ENCODE measurements at regions not wholly inside any gene's neighbourhood (a gene's known extent, or its start where the extent isn't known, plus 50 kb on each side); places are given as distances from the start of the nearest gene placed in this dataset.
A peak's percentile ranks its signal among the peaks of the same experiment; 100 is the strongest.

DNA sequence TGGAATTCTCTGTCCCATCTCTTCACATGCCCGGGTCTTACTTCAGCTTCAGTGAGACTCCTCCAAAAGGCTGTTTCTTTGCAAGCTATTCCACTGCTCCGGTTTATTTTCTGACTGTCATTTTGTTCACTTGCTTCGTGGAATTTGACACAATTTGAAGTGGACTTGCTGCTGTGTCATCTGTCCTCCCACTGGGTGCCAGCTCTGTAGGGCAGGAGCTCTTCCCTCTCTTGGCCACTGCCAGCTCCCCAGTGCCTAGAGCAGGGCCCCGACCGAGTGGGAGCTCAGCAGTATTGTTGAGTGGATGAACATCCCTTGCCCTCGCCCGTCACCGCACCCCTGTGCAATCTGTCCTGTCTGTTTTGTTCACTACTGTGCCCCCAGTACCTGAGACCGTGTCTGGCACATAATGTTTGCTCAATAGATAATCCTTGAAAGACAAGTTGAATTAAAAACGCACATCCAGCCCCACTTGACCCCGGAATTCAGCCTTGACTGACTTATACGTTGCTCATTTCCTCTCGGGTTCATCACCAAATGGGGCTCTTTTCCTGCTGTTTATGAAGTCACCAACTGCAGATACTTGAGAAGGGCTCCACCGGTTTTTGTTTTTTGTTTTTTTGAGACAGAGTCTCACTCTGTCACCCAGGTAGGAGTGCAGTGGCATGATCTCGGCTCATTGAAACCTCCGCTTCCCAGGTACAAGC lies 170.3 kb upstream of the KCNG1 start:
- DNase-seq (ENCODE audit: low spot score in 2 of 2): no peak
- H3K4me3 ChIP-seq: no peak overlapping the region
- H3K9me3 ChIP-seq: no peaks in the 10 kb centered on the region
- H3K4me1 ChIP-seq: no peaks in the 10 kb centered on the region
- in situ Hi-C loops (cut with MboI; ENCODE audit: low sequenced_read_pairs): no loop called here
- H3K27me3 ChIP-seq (ENCODE audit: low read depth): peaks cover 3% of the 10 kb centered on the region; the same call in 1 of the 2 replicates
- H3K36me3 ChIP-seq (replicated peaks): no peaks in the 10 kb centered on the region

DNA sequence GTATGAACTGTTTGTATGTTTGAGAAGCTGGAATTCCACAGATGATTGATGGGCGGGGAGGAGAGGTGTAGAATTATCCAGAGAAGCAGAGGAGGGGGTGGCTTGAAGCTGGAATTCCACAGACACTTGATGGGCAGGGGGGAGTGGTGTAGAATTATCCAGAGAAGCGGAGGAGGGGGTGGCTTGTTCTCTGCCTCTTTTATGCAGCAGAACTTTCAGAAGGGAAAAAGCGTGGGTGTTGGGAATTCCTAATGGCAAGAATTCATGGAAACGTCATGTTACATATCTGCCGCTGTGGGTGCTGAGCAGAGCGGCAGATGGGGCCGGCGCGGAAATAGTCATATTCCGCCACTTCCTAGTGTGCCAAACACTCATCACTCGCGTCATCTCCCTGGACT lies 167.9 kb upstream of the KCNG1 start:
- Histone ChIP-seq H3K4me3 (no peak overlapping the region), H3K27me3 (ENCODE audit: low read depth) (peaks cover 3% of the 10 kb centered on the region; the same call in 1 of the 2 replicates), H3K4me1 (no peaks in the 10 kb centered on the region), H3K9me3 (no peaks in the 10 kb centered on the region), H3K36me3 (replicated peaks) (no peaks in the 10 kb centered on the region)
- in situ Hi-C loops (cut with MboI; ENCODE audit: low sequenced_read_pairs): no loop called here
- no peak for DNase-seq (ENCODE audit: low spot score in 2 of 2)

DNA sequence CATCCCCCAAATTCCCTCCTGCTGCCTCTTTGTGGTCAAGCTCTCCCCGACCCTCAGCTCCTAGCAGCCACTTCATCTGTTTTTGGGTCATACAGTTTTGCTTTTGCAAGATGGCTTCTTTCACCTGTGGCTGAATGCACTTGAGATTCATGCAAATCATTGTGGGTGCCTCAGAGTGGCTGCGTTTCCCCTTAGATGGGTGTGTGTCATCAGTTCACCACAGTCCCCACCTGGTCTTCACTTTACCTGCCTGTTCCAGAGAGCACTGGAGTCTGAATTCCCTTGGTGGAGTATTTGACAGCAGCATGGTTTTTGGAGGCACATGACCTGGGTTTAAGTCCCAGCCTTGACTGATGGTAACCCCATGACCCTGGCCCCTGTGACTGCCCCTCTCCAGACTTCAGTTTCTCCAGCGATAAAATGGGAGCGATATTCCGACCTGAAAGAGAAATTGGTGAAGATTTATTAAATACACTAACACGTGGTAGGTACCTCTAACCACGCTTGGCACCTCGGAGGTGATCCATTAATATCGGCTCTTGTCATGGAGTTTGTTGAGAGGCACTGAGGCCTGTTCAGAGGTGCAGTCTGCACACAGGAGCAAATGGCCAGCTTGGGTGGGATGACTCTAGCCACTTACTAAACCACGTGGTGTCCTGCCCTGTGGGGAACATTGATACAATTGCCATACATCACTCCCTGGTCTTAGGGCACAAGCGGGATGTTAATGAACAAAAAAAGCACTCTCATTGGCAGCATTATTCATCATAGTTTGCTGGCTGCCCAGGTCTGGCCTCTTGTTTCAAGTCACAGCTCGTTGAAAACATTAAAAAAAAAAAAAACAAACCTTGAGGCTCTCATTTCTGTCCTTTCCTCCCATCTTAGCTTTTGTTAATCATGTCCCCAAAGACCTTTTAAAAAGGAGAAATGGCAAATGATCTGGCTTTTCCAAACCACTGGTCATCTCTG lies 167.2 kb upstream of the KCNG1 start:
- no peak for DNase-seq (ENCODE audit: low spot score in 2 of 2)
- H3K4me1 ChIP-seq: no peaks in the 10 kb centered on the region
- H3K27me3 ChIP-seq (ENCODE audit: low read depth): no peaks in the 10 kb centered on the region
- H3K9me3 ChIP-seq: no peaks in the 10 kb centered on the region
- H3K36me3 ChIP-seq (replicated peaks): no peaks in the 10 kb centered on the region
- H3K4me3 ChIP-seq: no peak overlapping the region
- in situ Hi-C loops (cut with MboI; ENCODE audit: low sequenced_read_pairs): no loop called here

- H3K9me3 ChIP-seq: no peaks in the 10 kb centered on the region
- H3K4me1 ChIP-seq: no peaks in the 10 kb centered on the region
- no peaks in the 10 kb centered on the region for H3K36me3 ChIP-seq (replicated peaks)
- in situ Hi-C loops (cut with MboI; ENCODE audit: low sequenced_read_pairs): no loop called here
- no peak overlapping the region for H3K4me3 ChIP-seq
- H3K27me3 ChIP-seq (ENCODE audit: low read depth): no peaks in the 10 kb centered on the region
- DNase-seq (ENCODE audit: low spot score in 2 of 2): no peak
Measured at GRCh38 chr20:51188941-51189340, 166.0 kb upstream of the KCNG1 start.

DNA sequence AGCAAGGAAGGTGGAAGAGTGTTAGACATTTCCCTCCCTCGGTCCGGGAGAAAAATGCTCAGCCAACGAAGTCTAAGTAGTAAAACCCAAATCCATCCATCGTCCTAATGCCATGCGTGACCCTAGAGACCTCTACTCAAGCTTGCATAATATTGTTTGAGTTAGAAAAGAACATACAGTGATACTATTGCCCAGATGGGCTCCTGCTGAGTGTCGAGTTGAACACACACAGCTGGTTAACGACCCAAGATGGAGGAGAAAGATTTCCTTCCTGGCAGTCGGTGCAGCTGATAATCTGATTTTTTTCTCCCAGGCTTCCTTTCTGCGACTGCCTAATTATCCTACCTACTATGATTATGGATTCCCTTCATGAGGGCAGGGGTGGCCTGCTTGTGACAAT lies 164.4 kb upstream of the KCNG1 start:
- DNase-seq (ENCODE audit: low spot score in 2 of 2): no peak

DNA sequence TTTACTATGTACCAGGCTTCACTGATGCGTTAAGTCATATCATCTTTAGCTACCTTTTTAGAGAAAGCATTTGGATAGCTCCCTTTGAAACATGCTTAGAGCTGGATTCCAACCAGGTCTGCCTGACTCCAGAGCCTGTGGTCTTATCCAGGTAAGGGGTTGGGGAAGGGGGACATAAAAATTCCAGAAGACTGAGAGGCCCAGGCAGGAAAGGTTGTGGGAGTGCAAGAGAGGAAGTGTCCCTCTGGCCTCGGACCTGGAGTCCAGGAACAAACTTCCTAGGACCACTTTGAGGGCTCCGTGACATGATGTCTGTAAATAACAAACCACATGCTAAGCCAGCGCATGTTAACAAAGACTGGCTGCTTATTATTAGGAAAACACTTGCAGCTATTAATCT lies 163.0 kb upstream of the KCNG1 start:
- in situ Hi-C loops (cut with MboI; ENCODE audit: low sequenced_read_pairs): no loop called here
- Histone ChIP-seq H3K4me1 (no peaks in the 10 kb centered on the region), H3K27me3 (ENCODE audit: low read depth) (peaks cover 10% of the 10 kb centered on the region; the same call in 1 of the 2 replicates), H3K36me3 (replicated peaks) (no peaks in the 10 kb centered on the region), H3K4me3 (no peak overlapping the region), H3K9me3 (no peaks in the 10 kb centered on the region)
- DNase-seq (ENCODE audit: low spot score in 2 of 2): no peak

More for the DNA sequence above, 164.4 kb upstream of the KCNG1 start:
- no peaks in the 10 kb centered on the region for H3K36me3 ChIP-seq (replicated peaks)
- no peak overlapping the region for H3K4me3 ChIP-seq
- H3K27me3 ChIP-seq (ENCODE audit: low read depth): no peaks in the 10 kb centered on the region
- no peaks in the 10 kb centered on the region for H3K9me3 ChIP-seq
- in situ Hi-C loops (cut with MboI; ENCODE audit: low sequenced_read_pairs): no loop called here
- no peaks in the 10 kb centered on the region for H3K4me1 ChIP-seq

DNA sequence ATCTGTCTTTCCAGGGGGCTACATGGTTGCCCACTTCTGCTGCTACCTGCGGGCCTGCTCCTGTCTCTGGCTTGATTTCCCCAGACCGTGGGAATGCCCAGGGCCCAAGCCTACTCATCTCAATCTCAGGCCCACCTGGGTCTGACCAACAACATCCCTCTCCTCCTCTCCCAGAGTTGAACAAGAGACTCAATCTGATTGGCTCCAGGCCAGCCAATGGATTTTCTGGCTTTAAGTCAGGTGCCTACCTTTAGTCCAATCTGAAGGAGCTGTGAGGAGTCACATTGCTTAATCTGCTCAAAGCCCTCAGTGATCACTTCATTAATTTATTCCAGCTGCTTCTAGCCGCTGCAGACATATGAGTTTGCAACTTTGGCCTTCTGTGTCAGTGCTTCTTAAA lies 162.4 kb upstream of the KCNG1 start:
- no peaks in the 10 kb centered on the region for H3K9me3 ChIP-seq
- in situ Hi-C loops (cut with MboI; ENCODE audit: low sequenced_read_pairs): no loop called here
- H3K36me3 ChIP-seq (replicated peaks): no peaks in the 10 kb centered on the region
- H3K4me1 ChIP-seq: no peaks in the 10 kb centered on the region
- peaks cover 12% of the 10 kb centered on the region; the same call in 1 of the 2 replicates for H3K27me3 ChIP-seq (ENCODE audit: low read depth)
- peak in 1 of 2 experiments; percentile 12 for DNase-seq (ENCODE audit: low spot score in 2 of 2)
- no peak overlapping the region for H3K4me3 ChIP-seq

- Histone ChIP-seq H3K36me3 (replicated peaks) (no peaks in the 10 kb centered on the region), H3K4me3 (no peak overlapping the region), H3K27me3 (ENCODE audit: low read depth) (peaks cover 16% of the 10 kb centered on the region; the same call in 1 of the 2 replicates), H3K9me3 (no peaks in the 10 kb centered on the region), H3K4me1 (no peaks in the 10 kb centered on the region)
- in situ Hi-C loops (cut with MboI; ENCODE audit: low sequenced_read_pairs): no loop called here
- DNase-seq (ENCODE audit: low spot score in 2 of 2): no peak
Measured at GRCh38 chr20:51184289-51184688, 161.4 kb upstream of the KCNG1 start.

- in situ Hi-C loops (cut with MboI; ENCODE audit: low sequenced_read_pairs): no loop called here
- H3K27me3 ChIP-seq (ENCODE audit: low read depth): peaks cover 16% of the 10 kb centered on the region
- no peak for DNase-seq (ENCODE audit: low spot score in 2 of 2)
- H3K4me1 ChIP-seq: no peaks in the 10 kb centered on the region
- H3K9me3 ChIP-seq: no peaks in the 10 kb centered on the region
- H3K36me3 ChIP-seq (replicated peaks): no peaks in the 10 kb centered on the region
- no peak overlapping the region for H3K4me3 ChIP-seq
Measured at GRCh38 chr20:51183451-51183850, 160.5 kb upstream of the KCNG1 start.

DNA sequence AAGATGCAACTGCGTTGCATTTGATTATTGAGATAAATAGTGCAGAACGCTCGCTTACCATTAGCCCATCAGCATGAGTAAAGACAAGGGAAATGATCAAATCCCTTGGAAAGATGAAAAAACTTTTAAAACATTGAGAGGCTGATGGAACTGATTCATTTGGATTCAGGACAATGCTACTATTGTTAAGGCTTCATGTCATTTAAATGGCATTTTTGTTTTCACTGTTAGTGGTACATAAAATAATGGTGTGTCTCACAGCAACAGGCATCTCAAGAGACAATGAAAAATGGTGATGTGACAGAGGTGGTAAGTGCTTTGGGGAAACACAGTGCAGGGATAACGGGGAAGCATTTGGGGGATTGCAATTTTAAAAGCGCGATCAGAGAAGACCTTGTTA lies 159.7 kb upstream of the KCNG1 start:
- Histone ChIP-seq H3K9me3 (no peaks in the 10 kb centered on the region), H3K4me1 (no peaks in the 10 kb centered on the region), H3K36me3 (replicated peaks) (no peaks in the 10 kb centered on the region), H3K4me3 (no peak overlapping the region), H3K27me3 (ENCODE audit: low read depth) (peaks cover 16% of the 10 kb centered on the region)
- in situ Hi-C loops (cut with MboI; ENCODE audit: low sequenced_read_pairs): no loop called here
- DNase-seq (ENCODE audit: low spot score in 2 of 2): no peak

DNA sequence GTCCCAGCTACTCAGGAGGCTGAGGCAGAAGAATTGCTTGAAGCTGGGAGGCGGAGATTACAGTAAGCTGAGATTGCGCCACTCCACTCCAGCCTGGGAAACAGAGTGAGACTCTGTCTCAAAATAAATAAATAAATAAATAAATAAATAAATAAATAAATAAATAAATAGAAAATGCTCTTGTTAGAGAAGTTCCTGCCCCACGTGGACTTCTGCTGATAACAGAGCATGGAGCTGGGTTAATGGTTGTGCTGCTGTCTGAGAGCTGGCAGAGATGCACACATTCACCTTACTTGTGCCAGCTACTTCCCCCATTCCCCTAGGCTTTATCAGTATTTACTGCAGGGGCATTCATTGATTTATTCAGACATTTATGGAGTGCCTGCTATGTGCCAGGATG lies 155.2 kb upstream of the KCNG1 start:
- in situ Hi-C loops (cut with MboI; ENCODE audit: low sequenced_read_pairs): no loop called here

GRCh38 chr20:51176876-51177275 lies 154.0 kb upstream of the KCNG1 start:
- peaks cover 19% of the 10 kb centered on the region for H3K27me3 ChIP-seq (ENCODE audit: low read depth)
- H3K9me3 ChIP-seq: no peaks in the 10 kb centered on the region
- H3K36me3 ChIP-seq (replicated peaks): no peaks in the 10 kb centered on the region
- in situ Hi-C loops (cut with MboI; ENCODE audit: low sequenced_read_pairs): no loop called here
- H3K4me3 ChIP-seq: no peak overlapping the region
- no peaks in the 10 kb centered on the region for H3K4me1 ChIP-seq
- DNase-seq (ENCODE audit: low spot score in 2 of 2): no peak

More for the DNA sequence above, 155.2 kb upstream of the KCNG1 start:
- Histone ChIP-seq H3K36me3 (replicated peaks) (no peaks in the 10 kb centered on the region), H3K9me3 (no peaks in the 10 kb centered on the region), H3K27me3 (ENCODE audit: low read depth) (peaks cover 21% of the 10 kb centered on the region), H3K4me3 (no peak overlapping the region), H3K4me1 (no peaks in the 10 kb centered on the region)
- DNase-seq (ENCODE audit: low spot score in 2 of 2): no peak

DNA sequence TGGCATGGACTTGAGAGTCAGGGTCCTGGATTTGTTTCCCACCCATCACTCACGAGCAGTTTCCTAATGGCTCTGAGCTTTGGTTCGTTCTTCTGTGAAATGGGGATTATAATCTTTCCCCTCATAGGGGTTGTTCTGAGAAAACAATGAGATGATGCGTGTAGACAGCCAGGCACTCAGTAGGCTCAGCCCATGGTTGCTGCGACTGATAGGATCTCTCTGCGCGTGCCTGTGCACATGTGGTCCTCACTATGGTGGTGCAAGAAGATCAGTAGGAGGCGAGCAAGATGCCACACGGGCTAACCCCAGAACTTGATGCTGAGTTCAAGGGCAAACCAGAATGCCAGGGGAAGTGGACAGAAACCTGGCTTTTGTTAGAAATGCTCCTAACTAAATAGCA lies 153.5 kb upstream of the KCNG1 start:
- Histone ChIP-seq H3K36me3 (replicated peaks) (no peaks in the 10 kb centered on the region), H3K9me3 (no peaks in the 10 kb centered on the region), H3K4me3 (no peak overlapping the region), H3K27me3 (ENCODE audit: low read depth) (peaks cover 17% of the 10 kb centered on the region), H3K4me1 (no peaks in the 10 kb centered on the region)
- no peak for DNase-seq (ENCODE audit: low spot score in 2 of 2)
- in situ Hi-C loops (cut with MboI; ENCODE audit: low sequenced_read_pairs): no loop called here

DNA sequence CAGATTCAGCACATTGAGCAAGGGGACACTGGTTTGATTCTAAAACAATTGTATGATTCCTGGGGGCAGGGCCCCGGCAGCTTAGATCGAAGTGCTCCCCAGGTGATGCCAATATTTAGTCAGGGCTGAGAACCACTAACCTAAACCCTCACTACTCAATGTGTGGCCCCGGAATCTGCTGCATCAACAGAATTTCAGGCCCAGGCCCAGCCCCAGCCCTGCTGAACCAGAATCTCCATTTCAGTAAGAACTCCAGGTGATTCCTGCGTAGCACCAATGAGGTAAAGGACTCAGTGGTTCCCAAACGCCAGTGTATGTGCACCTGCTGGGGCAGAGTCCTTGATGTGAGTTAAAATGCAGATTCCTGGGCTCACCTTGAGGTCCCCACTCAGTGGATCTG lies 152.8 kb upstream of the KCNG1 start:
- Histone ChIP-seq H3K27me3 (ENCODE audit: low read depth) (peaks cover 13% of the 10 kb centered on the region), H3K4me1 (no peaks in the 10 kb centered on the region), H3K36me3 (replicated peaks) (no peaks in the 10 kb centered on the region), H3K4me3 (no peak overlapping the region), H3K9me3 (no peaks in the 10 kb centered on the region)
- in situ Hi-C loops (cut with MboI; ENCODE audit: low sequenced_read_pairs): no loop called here
- DNase-seq (ENCODE audit: low spot score in 2 of 2): no peak

Data from HAP-1 (cell line).